NCI-H1694 (cell line): ENCODE measurements at regions not wholly inside any gene's neighbourhood (a gene's known extent, or its start where the extent isn't known, plus 50 kb on each side); places are given as distances from the start of the nearest gene placed in this dataset.

Experiments used
- DNase-seq: peaks from one replicate; lab custom pipeline; 2025; lab: John Stamatoyannopoulos, UW

- no peak for DNase-seq
These were observed 108.4 kb upstream of the TNFAIP3 start for GRCh38 chr6:137758661-137759060.

- DNase-seq, result no peak
These were observed 107.4 kb upstream of the TNFAIP3 start for GRCh38 chr6:137759624-137760023.

- no peak for DNase-seq
These were observed 106.0 kb upstream of the TNFAIP3 start for GRCh38 chr6:137761072-137761471.

- DNase-seq, result no peak
These were observed 105.6 kb upstream of the TNFAIP3 start for GRCh38 chr6:137761487-137761886.

GRCh38 chr6:137762168-137763090, 104.6 kb upstream of the TNFAIP3 start:
- no peak for DNase-seq

DNA sequence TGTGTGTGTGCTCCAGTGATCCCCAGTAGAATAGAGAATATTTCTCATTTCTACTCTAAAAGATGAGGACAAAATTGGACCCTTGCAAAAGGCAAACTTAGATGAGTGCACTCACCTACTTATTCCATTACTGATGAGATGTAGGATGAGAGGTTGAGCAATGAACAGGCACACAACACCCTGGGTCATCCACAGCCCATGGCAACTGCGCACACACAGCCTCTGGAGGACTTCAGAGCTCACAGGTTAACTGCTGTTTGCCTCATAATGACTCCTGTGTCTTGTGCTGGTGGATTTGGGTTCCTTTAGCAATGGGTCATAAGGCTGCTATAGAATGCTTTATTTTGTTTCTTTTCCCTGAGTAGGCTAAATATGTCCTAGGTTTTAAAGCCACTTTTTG, 103.6 kb upstream of the TNFAIP3 start:
- DNase-seq, result no peak

GRCh38 chr6:137763886-137764285, 103.2 kb upstream of the TNFAIP3 start:
- no peak for DNase-seq

- no peak for DNase-seq
These were observed 102.6 kb upstream of the TNFAIP3 start for GRCh38 chr6:137764464-137764863.

DNA sequence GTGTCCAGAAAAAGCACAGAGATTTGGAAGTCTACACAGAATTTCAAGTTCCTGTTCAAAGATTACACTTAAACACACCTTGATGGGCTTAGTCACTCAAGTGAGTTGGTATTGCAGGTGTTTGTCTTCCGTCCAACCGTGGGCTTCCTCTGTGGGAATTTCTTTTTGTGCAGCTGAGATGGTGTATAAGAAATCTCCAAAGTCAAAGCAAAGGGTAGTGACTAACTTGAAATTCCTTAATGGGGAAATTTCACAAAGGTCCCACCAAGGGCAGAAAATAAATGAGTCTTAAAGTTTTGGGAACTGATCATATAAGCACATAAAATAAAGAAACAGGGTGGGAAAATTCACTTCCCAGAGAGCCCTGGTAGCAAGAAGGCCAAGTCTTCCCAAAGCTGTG, 102.0 kb upstream of the TNFAIP3 start:
- no peak for DNase-seq

DNA sequence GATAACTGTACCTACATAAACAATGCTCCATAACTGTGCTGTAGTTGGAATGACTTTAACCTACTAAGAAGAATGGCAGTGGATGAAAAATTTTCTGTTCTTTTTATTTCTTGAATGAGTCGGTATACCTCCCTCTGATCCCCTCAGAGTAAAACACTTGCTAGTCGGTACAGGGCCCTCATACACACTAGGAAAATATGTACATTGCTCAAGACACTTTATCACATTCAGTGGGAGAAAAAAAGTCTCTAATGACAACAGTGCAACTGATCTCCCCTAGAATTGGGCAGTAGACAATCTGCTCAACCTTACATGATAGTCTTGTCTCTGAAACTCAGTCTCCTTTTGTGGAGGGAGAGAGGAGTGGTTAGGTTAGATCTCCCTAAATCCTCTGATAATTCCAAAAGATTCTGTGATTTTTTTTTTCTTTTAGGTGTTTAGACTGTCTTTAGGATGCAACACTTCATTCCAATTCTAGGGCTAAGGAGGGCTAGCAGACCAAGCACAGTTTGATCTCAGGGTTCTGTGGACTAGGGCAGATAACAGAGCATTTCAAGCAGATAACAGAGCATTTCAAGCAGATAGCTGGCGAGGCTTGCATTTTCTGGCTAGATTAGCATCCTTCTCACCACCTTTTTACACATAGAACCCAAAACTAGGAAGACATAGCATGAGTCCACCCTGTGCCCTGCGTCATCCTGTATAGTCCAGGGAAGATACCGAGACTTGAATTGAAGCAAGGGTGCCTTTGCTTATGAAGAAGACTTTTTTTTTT, 100.3 kb upstream of the TNFAIP3 start:
- DNase-seq, result no peak

GRCh38 chr6:137767465-137767864, 99.6 kb upstream of the TNFAIP3 start:
- DNase-seq, result no peak

GRCh38 chr6:137767911-137768690, 99.0 kb upstream of the TNFAIP3 start:
- no peak for DNase-seq

DNA sequence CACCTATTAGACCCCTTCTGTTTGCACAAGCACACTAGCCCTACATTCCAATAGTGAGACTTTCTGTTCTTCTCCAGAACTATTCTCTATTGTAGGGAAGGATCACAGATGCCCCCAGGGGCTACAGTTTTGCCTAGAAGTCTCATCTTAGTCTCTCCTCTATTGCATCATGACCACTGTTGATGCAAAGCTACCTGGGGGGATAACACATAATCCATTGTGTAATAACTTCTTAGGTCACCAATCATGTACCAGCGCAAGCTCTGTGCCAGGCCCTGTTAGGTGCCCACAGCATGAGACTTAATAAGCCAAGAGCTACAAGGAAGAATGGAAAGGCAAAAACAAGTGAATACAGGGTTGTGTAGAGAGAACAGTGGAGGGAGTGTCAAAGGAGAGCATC, 98.1 kb upstream of the TNFAIP3 start:
- DNase-seq, result no peak

- DNase-seq, result no peak
These were observed 97.2 kb upstream of the TNFAIP3 start for GRCh38 chr6:137769797-137770362.

- DNase-seq, result no peak
These were observed 94.4 kb upstream of the TNFAIP3 start for GRCh38 chr6:137772541-137773250.

DNA sequence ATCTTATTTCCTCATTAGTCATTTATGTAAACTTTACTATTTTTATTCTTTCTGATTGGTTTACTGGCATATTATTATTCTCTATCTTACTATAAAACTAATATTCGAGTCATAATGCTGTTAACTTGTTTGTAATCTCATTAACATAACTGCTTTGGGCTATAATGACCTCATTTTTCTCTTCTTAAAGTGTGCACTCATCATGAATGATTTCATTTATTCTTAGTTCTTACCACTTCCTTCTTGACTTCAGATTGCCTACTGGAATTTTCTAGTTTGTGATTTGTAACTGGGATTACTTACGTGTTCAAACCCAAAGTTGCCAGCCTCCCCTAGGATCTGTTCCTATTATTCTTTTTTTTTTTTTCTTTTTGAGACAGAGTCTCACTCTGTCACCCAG, 91.8 kb upstream of the TNFAIP3 start:
- no peak for DNase-seq

DNA sequence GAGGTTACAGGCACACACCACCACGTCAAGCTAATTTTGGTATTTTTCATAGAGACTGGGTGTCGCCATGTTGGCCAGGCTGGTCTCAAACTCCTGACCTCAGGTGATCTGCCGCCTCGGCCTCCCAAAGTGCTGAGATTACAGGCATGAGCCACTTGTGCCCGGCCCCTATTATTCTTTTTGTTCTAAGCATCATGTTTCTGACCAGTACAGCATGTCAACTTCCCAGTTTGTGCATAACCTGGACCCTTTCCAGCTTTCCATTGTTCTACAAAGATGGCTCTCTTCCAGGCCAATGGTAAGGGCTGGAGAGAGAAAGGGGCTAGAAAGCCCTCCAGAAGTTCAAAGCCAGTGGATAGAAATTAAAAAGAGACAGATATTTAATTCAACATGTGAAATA, 91.3 kb upstream of the TNFAIP3 start:
- no peak for DNase-seq

DNA sequence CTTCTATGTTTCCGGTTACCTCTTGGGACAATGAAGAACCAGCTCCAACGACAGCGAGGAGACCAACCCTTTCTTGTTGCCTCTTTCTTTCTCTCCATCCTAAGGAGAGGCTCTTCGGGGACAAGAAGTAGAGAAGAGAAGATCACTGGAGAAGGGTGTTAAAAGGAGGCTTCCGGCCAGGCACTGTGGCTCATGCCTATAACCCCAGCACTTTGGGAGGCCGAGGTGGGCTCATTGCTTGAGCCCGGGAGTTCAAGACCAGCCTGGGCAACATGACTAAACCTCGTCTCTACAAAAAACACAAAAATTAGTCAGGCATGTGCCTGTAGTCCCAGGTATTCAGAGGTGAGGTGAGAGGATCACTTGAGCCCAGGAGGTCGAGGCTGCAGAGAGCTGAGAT, 90.8 kb upstream of the TNFAIP3 start:
- DNase-seq, result no peak

DNA sequence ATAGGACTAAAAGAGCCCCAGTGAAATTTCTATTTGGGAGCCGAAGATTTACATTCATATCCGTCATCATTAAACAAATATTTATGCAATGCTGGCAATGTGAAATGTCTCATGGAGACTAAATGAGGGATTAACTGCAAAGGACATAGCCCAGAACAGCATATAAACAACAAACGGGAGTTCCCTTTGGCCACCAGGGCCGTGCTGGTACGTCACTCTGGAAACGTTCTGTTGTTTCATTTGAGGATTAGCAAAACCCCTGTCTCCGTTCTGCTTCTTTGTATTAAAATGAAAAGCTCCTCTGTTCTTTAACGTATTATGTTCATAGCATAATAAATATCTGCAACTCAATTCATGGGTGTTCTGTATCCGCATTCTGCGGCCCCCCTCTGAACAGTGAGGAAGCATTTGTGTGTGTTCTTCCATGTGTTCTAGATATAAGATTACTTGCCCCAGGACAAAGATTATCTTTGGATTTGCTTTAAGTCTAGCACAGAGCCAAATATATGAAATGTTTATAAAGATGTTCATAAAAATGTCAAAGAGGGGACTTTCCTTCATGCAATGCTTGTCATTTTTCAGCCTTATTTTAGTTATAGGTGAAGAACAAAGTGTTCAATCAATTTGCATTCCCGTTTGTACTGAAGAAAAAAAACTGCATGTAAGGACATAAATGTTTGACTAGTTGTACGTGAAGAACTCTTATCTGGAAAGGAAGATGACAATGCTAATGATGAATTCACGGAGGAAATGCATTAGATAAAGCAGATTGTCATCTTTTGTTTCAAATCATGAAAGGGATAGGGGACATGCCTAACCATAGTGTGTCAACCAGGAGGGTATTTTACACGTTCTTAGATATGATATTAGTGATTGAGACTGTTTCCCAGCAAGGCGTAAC, 90.0 kb upstream of the TNFAIP3 start:
- DNase-seq, result no peak

DNA sequence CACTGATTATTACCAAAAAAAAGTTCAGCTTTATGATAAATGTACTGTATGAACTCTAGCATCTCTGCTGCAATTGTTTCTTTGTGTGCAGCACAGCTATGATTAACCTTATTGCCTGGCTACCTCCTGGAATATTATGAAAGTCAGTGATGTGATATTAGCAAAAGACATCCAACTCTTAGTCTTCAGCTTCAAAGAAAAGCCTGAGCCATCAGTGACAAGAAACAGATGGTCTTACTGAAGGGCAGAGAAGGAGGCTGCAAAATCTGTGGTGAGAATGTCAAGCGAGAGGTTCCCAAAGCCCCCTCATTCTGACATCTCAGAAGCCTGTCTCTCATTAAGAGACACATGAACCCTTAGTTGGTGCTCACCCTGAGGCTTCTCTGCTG, 89.4 kb upstream of the TNFAIP3 start:
- no peak for DNase-seq
